ENCODE measurements at regions not wholly inside any gene's neighbourhood (a gene's known extent, or its start where the extent isn't known, plus 50 kb on each side); places are given as distances from the start of the nearest gene placed in this dataset.

DNA sequence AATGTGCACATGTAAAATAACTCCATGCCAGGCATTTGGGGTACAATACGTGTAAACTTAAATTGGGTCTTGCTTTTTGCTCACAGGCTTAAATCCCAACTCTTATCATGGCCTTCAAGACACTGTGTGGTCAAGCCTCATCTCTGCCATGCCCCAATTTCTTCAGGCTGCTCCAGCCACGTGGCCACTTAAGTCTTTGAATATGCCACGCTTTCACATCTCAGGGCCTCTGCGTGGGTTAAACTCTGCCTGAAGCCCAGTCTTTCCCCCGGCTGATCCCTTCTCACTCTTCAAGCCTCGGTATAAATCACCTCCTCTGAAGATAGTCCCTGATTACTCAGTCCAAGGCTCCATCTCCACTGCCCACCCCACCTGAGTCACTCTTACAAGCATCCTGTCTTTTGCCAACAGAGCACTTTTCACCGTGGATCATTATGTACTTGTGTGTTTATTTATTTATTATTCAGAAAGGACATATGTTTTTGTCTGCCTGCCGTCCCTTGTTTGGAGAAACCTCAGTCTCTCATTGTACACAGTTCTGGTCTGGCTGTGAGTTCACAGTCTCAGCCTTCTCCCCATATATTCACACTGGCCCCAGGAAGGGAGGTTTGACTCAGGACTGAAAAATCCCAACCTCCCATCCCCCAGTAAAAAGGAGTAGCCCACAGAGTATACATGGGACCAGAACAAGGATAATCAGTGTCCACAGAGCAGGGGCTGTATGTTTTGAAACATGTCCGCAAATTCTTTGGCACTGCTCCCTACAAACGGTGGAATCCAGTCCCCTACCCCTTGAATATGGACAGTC is 344.7 kb downstream of the MN1 start:
- FAIRE-seq (no peak), DNase-seq (peak in 1 of 5 donors; percentile 4)
- TF ChIP-seq, protein P1, sequence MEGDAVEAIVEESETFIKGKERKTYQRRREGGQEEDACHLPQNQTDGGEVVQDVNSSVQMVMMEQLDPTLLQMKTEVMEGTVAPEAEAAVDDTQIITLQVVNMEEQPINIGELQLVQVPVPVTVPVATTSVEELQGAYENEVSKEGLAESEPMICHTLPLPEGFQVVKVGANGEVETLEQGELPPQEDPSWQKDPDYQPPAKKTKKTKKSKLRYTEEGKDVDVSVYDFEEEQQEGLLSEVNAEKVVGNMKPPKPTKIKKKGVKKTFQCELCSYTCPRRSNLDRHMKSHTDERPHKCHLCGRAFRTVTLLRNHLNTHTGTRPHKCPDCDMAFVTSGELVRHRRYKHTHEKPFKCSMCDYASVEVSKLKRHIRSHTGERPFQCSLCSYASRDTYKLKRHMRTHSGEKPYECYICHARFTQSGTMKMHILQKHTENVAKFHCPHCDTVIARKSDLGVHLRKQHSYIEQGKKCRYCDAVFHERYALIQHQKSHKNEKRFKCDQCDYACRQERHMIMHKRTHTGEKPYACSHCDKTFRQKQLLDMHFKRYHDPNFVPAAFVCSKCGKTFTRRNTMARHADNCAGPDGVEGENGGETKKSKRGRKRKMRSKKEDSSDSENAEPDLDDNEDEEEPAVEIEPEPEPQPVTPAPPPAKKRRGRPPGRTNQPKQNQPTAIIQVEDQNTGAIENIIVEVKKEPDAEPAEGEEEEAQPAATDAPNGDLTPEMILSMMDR (IDR thresholded peaks at IDR 0.05; ENCODE audit: borderline replicate concordance, extremely low read depth, insufficient read depth), result no peak
- no peak overlapping the region for H3K9ac ChIP-seq (ENCODE audit: low read length in 3 of 3)
- H3K4me3 ChIP-seq (ENCODE audit: low read length in 3 of 3), result no peak overlapping the region
- H3K4me1 ChIP-seq (ENCODE audit: control insufficient read depth in 2 of 3, insufficient read depth in 2 of 3, low read depth in 1 of 3, low read length in 3 of 3), result no peaks in the 10 kb centered on the region
- intact Hi-C loops (cut with DNase I), result no loop called here
- H3K36me3 ChIP-seq (ENCODE audit: control insufficient read depth in 2 of 3, insufficient read depth in 3 of 3, low read length in 3 of 3), result no peaks in the 10 kb centered on the region
- H3K27me3 ChIP-seq (ENCODE audit: control insufficient read depth, insufficient read depth, low read length), result no peaks in the 10 kb centered on the region
- H3K27ac ChIP-seq (ENCODE audit: low read depth in 2 of 2, low read length in 2 of 2), result no peak overlapping the region
- H3K9me3 ChIP-seq (ENCODE audit: control insufficient read depth in 2 of 3, insufficient read depth in 1 of 3, low read length in 3 of 3), result no peaks in the 10 kb centered on the region

GRCh38 chr22:27459999-27460398 is 341.6 kb downstream of the MN1 start:
- no peaks in the 10 kb centered on the region for H3K27me3 ChIP-seq (ENCODE audit: control insufficient read depth, insufficient read depth, low read length)
- DNase-seq, result no peak
- TF ChIP-seq, protein P1 (IDR thresholded peaks at IDR 0.05; ENCODE audit: borderline replicate concordance, extremely low read depth, insufficient read depth), result no peak
- H3K36me3 ChIP-seq (ENCODE audit: control insufficient read depth in 2 of 3, insufficient read depth in 3 of 3, low read length in 3 of 3), result no peaks in the 10 kb centered on the region
- no peaks in the 10 kb centered on the region for H3K4me1 ChIP-seq (ENCODE audit: control insufficient read depth in 2 of 3, insufficient read depth in 2 of 3, low read depth in 1 of 3, low read length in 3 of 3)
- H3K27ac ChIP-seq (ENCODE audit: low read depth in 2 of 2, low read length in 2 of 2), result no peak overlapping the region
- no peak for FAIRE-seq
- H3K9me3 ChIP-seq (ENCODE audit: control insufficient read depth in 2 of 3, insufficient read depth in 1 of 3, low read length in 3 of 3), result no peaks in the 10 kb centered on the region
- H3K9ac ChIP-seq (ENCODE audit: low read length in 3 of 3), result no peak overlapping the region
- intact Hi-C loops (cut with DNase I), result no loop called here
- H3K4me3 ChIP-seq (ENCODE audit: low read length in 3 of 3), result no peak overlapping the region

- TF ChIP-seq, protein P1 (IDR thresholded peaks at IDR 0.05; ENCODE audit: borderline replicate concordance, extremely low read depth, insufficient read depth), result no peak
- no peak for DNase-seq
- no peaks in the 10 kb centered on the region for H3K36me3 ChIP-seq (ENCODE audit: control insufficient read depth in 2 of 3, insufficient read depth in 3 of 3, low read length in 3 of 3)
- no peak overlapping the region for H3K27ac ChIP-seq (ENCODE audit: low read depth in 2 of 2, low read length in 2 of 2)
- no peaks in the 10 kb centered on the region for H3K27me3 ChIP-seq (ENCODE audit: control insufficient read depth, insufficient read depth, low read length)
- H3K9me3 ChIP-seq (ENCODE audit: control insufficient read depth in 2 of 3, insufficient read depth in 1 of 3, low read length in 3 of 3), result no peaks in the 10 kb centered on the region
- intact Hi-C loops (cut with DNase I), result no loop called here
- no peaks in the 10 kb centered on the region for H3K4me1 ChIP-seq (ENCODE audit: control insufficient read depth in 2 of 3, insufficient read depth in 2 of 3, low read depth in 1 of 3, low read length in 3 of 3)
- no peak for FAIRE-seq
- no peak overlapping the region for H3K4me3 ChIP-seq (ENCODE audit: low read length in 3 of 3)
- no peak overlapping the region for H3K9ac ChIP-seq (ENCODE audit: low read length in 3 of 3)
These were observed 340.8 kb downstream of the MN1 start for GRCh38 chr22:27460591-27461347.

All from kidney (tissue), 13 donors.